ENCODE measurements at regions not wholly inside any gene's neighbourhood (a gene's known extent, or its start where the extent isn't known, plus 50 kb on each side); places are given as distances from the start of the nearest gene placed in this dataset.
"Not testable (repeated sequence)": the region's sequence is repeated elsewhere in the genome, so short reads cannot be mapped to it uniquely, and the experiment has no call there.

GRCh38 chr5:87150630-87151029 lies 117.1 kb upstream of the RASA1 start:
- no peak for DNase-seq
- intact Hi-C loops (cut with DNase I) = no loop called here

GRCh38 chr5:87151547-87151946 lies 116.1 kb upstream of the RASA1 start:
- no peak for DNase-seq
- intact Hi-C loops (cut with DNase I) = no loop called here

- intact Hi-C loops (cut with DNase I) = no loop called here
Measured at GRCh38 chr5:87152886-87153285, 114.8 kb upstream of the RASA1 start.

GRCh38 chr5:87154191-87154590 lies 113.5 kb upstream of the RASA1 start:
- DNase-seq = no peak
- intact Hi-C loops (cut with DNase I) = no loop called here

More at GRCh38 chr5:87152886-87153285, 114.8 kb upstream of the RASA1 start:
- no peak for DNase-seq

- intact Hi-C loops (cut with DNase I) = no loop called here
- DNase-seq = no peak
Measured at GRCh38 chr5:87155106-87155505, 112.6 kb upstream of the RASA1 start.

- intact Hi-C loops (cut with DNase I) = no loop called here
- DNase-seq = no peak
Measured at GRCh38 chr5:87156631-87157030, 111.1 kb upstream of the RASA1 start.

GRCh38 chr5:87164409-87164808 lies 103.3 kb upstream of the RASA1 start:
- DNase-seq = no peak
- intact Hi-C loops (cut with DNase I) = no loop called here

GRCh38 chr5:87169300-87169991 lies 98.2 kb upstream of the RASA1 start:
- intact Hi-C loops (cut with DNase I) = no loop called here
- no peak for DNase-seq

GRCh38 chr5:87170799-87171198 lies 96.9 kb upstream of the RASA1 start:
- intact Hi-C loops (cut with DNase I) = no loop called here
- no peak for DNase-seq

GRCh38 chr5:87182649-87183048 lies 85.0 kb upstream of the RASA1 start:
- no peak for DNase-seq
- intact Hi-C loops (cut with DNase I) = no loop called here

- no peak for DNase-seq
- intact Hi-C loops (cut with DNase I) = no loop called here
Measured at GRCh38 chr5:87183896-87184295, 83.8 kb upstream of the RASA1 start.

- DNase-seq = no peak
- intact Hi-C loops (cut with DNase I) = no loop called here
Measured at GRCh38 chr5:87184605-87185004, 83.1 kb upstream of the RASA1 start.

- intact Hi-C loops (cut with DNase I) = no loop called here
Measured at GRCh38 chr5:87185838-87186237, 81.8 kb upstream of the RASA1 start.

GRCh38 chr5:87188391-87188790 lies 79.3 kb upstream of the RASA1 start:
- DNase-seq = no peak
- intact Hi-C loops (cut with DNase I) = no loop called here

More at GRCh38 chr5:87185838-87186237, 81.8 kb upstream of the RASA1 start:
- DNase-seq = no peak

GRCh38 chr5:87190041-87190440 lies 77.6 kb upstream of the RASA1 start:
- no peak for DNase-seq
- intact Hi-C loops (cut with DNase I) = no loop called here

- DNase-seq = no peak
- intact Hi-C loops (cut with DNase I) = no loop called here
Measured at GRCh38 chr5:87190687-87191086, 77.0 kb upstream of the RASA1 start.

GRCh38 chr5:87191645-87192044 lies 76.0 kb upstream of the RASA1 start:
- no peak for DNase-seq
- intact Hi-C loops (cut with DNase I) = no loop called here

GRCh38 chr5:87195104-87195591 lies 72.5 kb upstream of the RASA1 start:
- intact Hi-C loops (cut with DNase I) = no loop called here
- DNase-seq = no peak

GRCh38 chr5:87195616-87196015 lies 72.1 kb upstream of the RASA1 start:
- intact Hi-C loops (cut with DNase I) = no loop called here
- no peak for DNase-seq

GRCh38 chr5:87198010-87198409 lies 69.7 kb upstream of the RASA1 start:
- DNase-seq = no peak
- intact Hi-C loops (cut with DNase I) = no loop called here

GRCh38 chr5:87199246-87199645 lies 68.4 kb upstream of the RASA1 start:
- DNase-seq; intact Hi-C loops (cut with DNase I): not testable (repeated sequence)
